SU-DHL-6 (cell line): ENCODE measurements at regions not wholly inside any gene's neighbourhood (a gene's known extent, or its start where the extent isn't known, plus 50 kb on each side); places are given as distances from the start of the nearest gene placed in this dataset.

Experiments
- CTCF ChIP-seq: fragments of 200-600 bp; sonication (generic); IDR thresholded peaks from one replicate; pipeline ENCODE4 v1.5.1; 2017; ENCODE audit warnings: antibody characterized with exemption, mild to moderate bottlenecking, low read length, moderate library complexity; ENCODE audit not compliant: insufficient read depth, poor library complexity, severe bottlenecking
- EZH2phosphoT487 ChIP-seq: fragments of 200-600 bp; sonication (generic), shearing (Covaris generic); conservative IDR thresholded peaks from 2 replicates; pipeline ENCODE4 v1.6.1; 2018; ENCODE audit warnings: mild to moderate bottlenecking, antibody characterized with exemption, low read length, moderate library complexity, mixed read lengths

DNA sequence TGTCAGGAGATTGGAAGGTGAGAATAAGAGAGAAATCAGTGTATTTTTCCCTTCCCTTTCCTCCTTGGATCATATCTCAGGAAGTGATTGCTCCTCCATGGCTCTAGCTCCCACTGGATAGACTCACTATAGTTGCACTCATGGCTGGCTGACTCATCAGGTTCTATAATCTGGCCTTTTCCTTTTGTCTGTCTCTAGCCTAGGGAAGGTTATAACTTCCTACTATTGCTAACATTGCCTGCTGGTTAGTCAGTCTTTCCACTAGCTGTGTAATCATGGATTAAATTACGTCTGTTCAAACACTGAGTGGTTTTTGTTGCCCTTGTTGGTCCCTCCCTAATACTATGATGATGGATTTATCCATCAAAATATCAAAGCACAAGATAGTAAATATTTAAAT, 195.5 kb upstream of the VEGFC start:
- no peak for TF ChIP-seq CTCF
- TF ChIP-seq EZH2phosphoT487, result no peak
